ENCODE measurements at regions not wholly inside any gene's neighbourhood (a gene's known extent, or its start where the extent isn't known, plus 50 kb on each side); places are given as distances from the start of the nearest gene placed in this dataset.

GRCh38 chr2:217386041-217386440 lies 526.2 kb upstream of the TNP1 start:
- Mint-ChIP-seq H3K27me3 (ENCODE audit: unreplicated experiment) (no peaks in the 10 kb centered on the region), H3K9me3 (ENCODE audit: unreplicated experiment) (peaks cover 3% of the 10 kb centered on the region), H3K4me3 (ENCODE audit: unreplicated experiment) (no peak overlapping the region), H3K27ac (ENCODE audit: unreplicated experiment) (no peak overlapping the region), H3K4me1 (ENCODE audit: low read depth, unreplicated experiment) (no peaks in the 10 kb centered on the region), H3K36me3 (ENCODE audit: unreplicated experiment) (peaks cover 8% of the 10 kb centered on the region)
- no peak for DNase-seq
- TF ChIP-seq CTCF (IDR thresholded peaks at IDR 0.05; ENCODE audit: partially characterized antibody, unreplicated experiment): no peak

GRCh38 chr2:217383620-217384019 lies 523.8 kb upstream of the TNP1 start:
- no peak overlapping the region for H3K4me3 Mint-ChIP-seq (ENCODE audit: unreplicated experiment)
- H3K9me3 Mint-ChIP-seq (ENCODE audit: unreplicated experiment): no peaks in the 10 kb centered on the region
- H3K4me1 Mint-ChIP-seq (ENCODE audit: low read depth, unreplicated experiment): no peaks in the 10 kb centered on the region
- H3K27me3 Mint-ChIP-seq (ENCODE audit: unreplicated experiment): no peaks in the 10 kb centered on the region
- DNase-seq: no peak
- no peak for TF ChIP-seq CTCF (IDR thresholded peaks at IDR 0.05; ENCODE audit: partially characterized antibody, unreplicated experiment)
- H3K36me3 Mint-ChIP-seq (ENCODE audit: unreplicated experiment): no peaks in the 10 kb centered on the region
- H3K27ac Mint-ChIP-seq (ENCODE audit: unreplicated experiment): no peak overlapping the region

DNA sequence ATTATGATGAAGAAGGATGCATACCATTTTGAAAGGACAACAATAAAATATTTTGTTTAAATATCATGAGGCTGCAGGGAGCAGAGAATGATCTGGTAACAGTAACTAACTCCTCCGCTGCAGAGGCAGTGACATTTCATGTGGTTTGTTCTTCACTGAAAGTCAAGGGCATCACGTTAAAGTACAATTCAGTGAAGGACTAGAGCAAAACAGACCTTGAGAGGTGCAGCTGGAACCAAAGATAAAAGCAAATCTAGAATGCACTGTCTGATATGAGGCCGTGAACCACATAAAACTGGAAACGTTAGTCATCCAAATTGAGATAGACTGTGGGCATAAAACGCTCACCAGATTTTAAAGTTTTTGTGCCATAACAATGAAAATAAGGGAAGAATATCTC lies 522.9 kb upstream of the TNP1 start:
- H3K27me3 Mint-ChIP-seq (ENCODE audit: unreplicated experiment): no peaks in the 10 kb centered on the region
- no peak overlapping the region for H3K4me3 Mint-ChIP-seq (ENCODE audit: unreplicated experiment)
- no peaks in the 10 kb centered on the region for H3K9me3 Mint-ChIP-seq (ENCODE audit: unreplicated experiment)
- TF ChIP-seq CTCF (IDR thresholded peaks at IDR 0.05; ENCODE audit: partially characterized antibody, unreplicated experiment): no peak
- no peak overlapping the region for H3K27ac Mint-ChIP-seq (ENCODE audit: unreplicated experiment)
- no peaks in the 10 kb centered on the region for H3K4me1 Mint-ChIP-seq (ENCODE audit: low read depth, unreplicated experiment)
- H3K36me3 Mint-ChIP-seq (ENCODE audit: unreplicated experiment): peaks cover 1% of the 10 kb centered on the region
- no peak for DNase-seq

DNA sequence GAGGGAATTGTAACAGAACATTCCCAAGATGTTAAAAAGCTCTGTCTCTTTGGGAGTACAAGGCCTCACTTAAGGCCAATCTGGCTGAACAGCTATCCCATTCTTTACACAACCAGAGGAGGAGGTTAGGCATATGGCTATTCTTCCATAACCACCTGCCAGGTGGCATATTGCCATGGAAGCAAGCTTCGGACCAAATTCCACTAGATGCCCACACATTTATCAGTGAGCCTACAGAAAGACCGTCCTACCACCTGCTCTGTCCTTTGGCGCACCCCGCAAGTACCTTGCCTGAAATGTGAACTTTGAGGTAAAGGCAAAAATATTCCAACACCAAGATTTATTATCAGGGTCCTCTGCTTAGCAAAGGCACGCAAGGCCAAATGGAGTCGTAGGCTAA lies 519.9 kb upstream of the TNP1 start:
- TF ChIP-seq CTCF (IDR thresholded peaks at IDR 0.05; ENCODE audit: partially characterized antibody, unreplicated experiment): no peak
- H3K27me3 Mint-ChIP-seq (ENCODE audit: unreplicated experiment): peaks cover 3% of the 10 kb centered on the region

DNA sequence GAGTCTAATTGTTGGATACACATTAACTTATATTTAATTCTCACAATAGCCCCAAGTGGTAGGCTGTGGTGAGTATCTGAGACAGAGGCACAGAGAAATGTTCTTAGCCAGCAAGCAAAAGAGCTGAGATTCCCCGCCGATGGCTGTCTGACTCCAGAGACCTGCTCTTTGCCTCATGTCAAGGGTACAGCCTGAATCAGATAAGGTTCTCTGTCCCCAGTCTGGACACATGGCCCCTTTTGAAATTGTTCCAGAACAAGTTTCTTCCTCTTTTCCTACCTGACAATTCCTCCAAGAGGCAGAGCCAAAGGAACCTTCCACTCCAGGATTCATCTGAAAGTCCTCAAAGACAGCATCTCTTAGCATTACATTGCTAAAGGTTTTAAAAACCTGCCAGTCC lies 512.9 kb upstream of the TNP1 start:
- Mint-ChIP-seq H3K36me3 (ENCODE audit: unreplicated experiment) (peaks cover 6% of the 10 kb centered on the region), H3K4me3 (ENCODE audit: unreplicated experiment) (no peak overlapping the region), H3K9me3 (ENCODE audit: unreplicated experiment) (no peaks in the 10 kb centered on the region), H3K4me1 (ENCODE audit: low read depth, unreplicated experiment) (no peaks in the 10 kb centered on the region), H3K27ac (ENCODE audit: unreplicated experiment) (no peak overlapping the region), H3K27me3 (ENCODE audit: unreplicated experiment) (peaks cover 3% of the 10 kb centered on the region)
- DNase-seq: no peak
- no peak for TF ChIP-seq CTCF (IDR thresholded peaks at IDR 0.05; ENCODE audit: partially characterized antibody, unreplicated experiment)

More for the DNA sequence above, 519.9 kb upstream of the TNP1 start:
- no peak for DNase-seq
- H3K4me1 Mint-ChIP-seq (ENCODE audit: low read depth, unreplicated experiment): no peaks in the 10 kb centered on the region
- peaks cover 7% of the 10 kb centered on the region for H3K36me3 Mint-ChIP-seq (ENCODE audit: unreplicated experiment)
- H3K4me3 Mint-ChIP-seq (ENCODE audit: unreplicated experiment): no peak overlapping the region
- H3K9me3 Mint-ChIP-seq (ENCODE audit: unreplicated experiment): no peaks in the 10 kb centered on the region
- no peak overlapping the region for H3K27ac Mint-ChIP-seq (ENCODE audit: unreplicated experiment)

Measured in glutamatergic neuron (in vitro differentiated cells).